Smooth muscle cell (in vitro differentiated cells): ENCODE measurements at regions not wholly inside any gene's neighbourhood (a gene's known extent, or its start where the extent isn't known, plus 50 kb on each side); places are given as distances from the start of the nearest gene placed in this dataset.
A peak's percentile ranks its signal among the peaks of the same experiment; 100 is the strongest.

Experiments
- DNase-seq: peaks from one replicate; lab custom pipeline; 2025; ENCODE audit not compliant: unreplicated experiment; lab: John Stamatoyannopoulos, UW
- H2AFZ ChIP-seq: fragments of 200-600 bp; sonication (generic); 2 replicates; pipeline ENCODE4 v1.6.0; 2016; ENCODE audit warnings: antibody characterized with exemption, low read depth, mild to moderate bottlenecking
- H3F3A ChIP-seq: fragments of 200-600 bp; sonication (generic); 2 replicates; pipeline ENCODE4 v1.6.0; 2017; ENCODE audit warnings: antibody characterized with exemption, low read depth
- H3K27ac ChIP-seq: fragments of 200-600 bp; sonication (generic); 2 replicates; pipeline ENCODE4 v1.5.1; 2016; ENCODE audit warnings: low read depth, mild to moderate bottlenecking
- H3K27me3 ChIP-seq: fragments of 200-600 bp; sonication (generic); 2 replicates; pipeline ENCODE4 v1.6.1; 2016; ENCODE audit warnings: low read depth, mild to moderate bottlenecking
- H3K36me3 ChIP-seq: fragments of 200-600 bp; sonication (generic); 2 replicates; pipeline ENCODE4 v1.5.1; 2016; ENCODE audit warnings: low read depth
- H3K4me1 ChIP-seq: fragments of 200-600 bp; sonication (generic); 2 replicates; pipeline ENCODE4 v1.5.1; 2016; ENCODE audit warnings: low read depth
- H3K4me2 ChIP-seq: fragments of 200-600 bp; sonication (generic); 2 replicates; pipeline ENCODE4 v1.6.0; 2016; ENCODE audit warnings: mild to moderate bottlenecking
- H3K4me3 ChIP-seq: fragments of 200-600 bp; sonication (generic); 2 replicates; pipeline ENCODE4 v1.5.1; 2016; ENCODE audit warnings: mild to moderate bottlenecking
- H3K79me2 ChIP-seq: fragments of 200-600 bp; sonication (generic); 2 replicates; pipeline ENCODE4 v1.6.0; 2016; ENCODE audit warnings: low read depth, mild to moderate bottlenecking
- H3K9ac ChIP-seq: fragments of 200-600 bp; sonication (generic); 2 replicates; pipeline ENCODE4 v1.6.0; 2016; ENCODE audit warnings: low read depth
- H3K9me3 ChIP-seq: fragments of 200-600 bp; sonication (generic); replicated peaks from 2 replicates; pipeline ENCODE4 v1.5.1; 2016; ENCODE audit warnings: low read depth
- H4K20me1 ChIP-seq: fragments of 200-600 bp; sonication (generic); 2 replicates; pipeline ENCODE4 v1.6.0; 2016; ENCODE audit warnings: low read depth
- WGBS: methylation state at CpG from one replicate; pipeline ENCODE4 v1.1.7; 2016; ENCODE audit warnings: low lambda C conversion rate; 5-methylcytosine and 5-hydroxymethylcytosine counted together
- TF ChIP-seq, protein P1 (sequence below): fragments of 200-600 bp; sonication (generic); IDR thresholded peaks from 2 replicates; pipeline ENCODE4 v1.5.1; 2017; ENCODE audit warnings: borderline replicate concordance, mild to moderate bottlenecking, antibody characterized with exemption; ENCODE audit not compliant: insufficient read depth, poor library complexity, severe bottlenecking

DNA sequence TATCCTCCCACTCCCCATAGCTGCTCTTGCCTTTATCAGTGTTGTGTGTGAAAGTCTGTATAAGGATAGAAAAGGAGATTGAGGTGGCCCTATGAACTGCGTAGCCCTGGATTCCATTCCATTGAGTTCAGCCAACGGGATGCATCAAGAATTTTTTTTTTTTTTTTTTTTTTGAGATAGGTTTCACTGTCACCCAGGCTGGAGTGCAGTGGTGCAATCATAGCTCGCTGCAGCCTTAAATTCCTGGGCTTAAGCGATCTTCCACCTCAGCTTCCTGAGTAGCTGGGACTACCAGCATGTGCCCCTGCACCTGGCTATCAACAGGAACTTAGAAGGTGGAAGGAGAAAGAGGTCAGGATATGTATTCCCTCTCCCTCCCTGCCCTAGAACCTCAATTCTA lies 187.2 kb upstream of the SPRY1 start:
- DNase-seq, result no peak
- Histone ChIP-seq H3K4me1 (no peaks in the 10 kb centered on the region), H3K36me3 (no peaks in the 10 kb centered on the region), H3F3A (no peaks in the 10 kb centered on the region), H3K79me2 (no peaks in the 10 kb centered on the region), H3K27ac (no peak overlapping the region), H3K4me2 (no peak overlapping the region), H3K9ac (no peak overlapping the region), H3K27me3 (no peaks in the 10 kb centered on the region), H2AFZ (no peak overlapping the region), H4K20me1 (no peaks in the 10 kb centered on the region), H3K9me3 (no peaks in the 10 kb centered on the region), H3K4me3 (no peak overlapping the region)
- WGBS, result 95% methylated on average over 4 of the region's 4 CpGs
- TF ChIP-seq, protein P1, sequence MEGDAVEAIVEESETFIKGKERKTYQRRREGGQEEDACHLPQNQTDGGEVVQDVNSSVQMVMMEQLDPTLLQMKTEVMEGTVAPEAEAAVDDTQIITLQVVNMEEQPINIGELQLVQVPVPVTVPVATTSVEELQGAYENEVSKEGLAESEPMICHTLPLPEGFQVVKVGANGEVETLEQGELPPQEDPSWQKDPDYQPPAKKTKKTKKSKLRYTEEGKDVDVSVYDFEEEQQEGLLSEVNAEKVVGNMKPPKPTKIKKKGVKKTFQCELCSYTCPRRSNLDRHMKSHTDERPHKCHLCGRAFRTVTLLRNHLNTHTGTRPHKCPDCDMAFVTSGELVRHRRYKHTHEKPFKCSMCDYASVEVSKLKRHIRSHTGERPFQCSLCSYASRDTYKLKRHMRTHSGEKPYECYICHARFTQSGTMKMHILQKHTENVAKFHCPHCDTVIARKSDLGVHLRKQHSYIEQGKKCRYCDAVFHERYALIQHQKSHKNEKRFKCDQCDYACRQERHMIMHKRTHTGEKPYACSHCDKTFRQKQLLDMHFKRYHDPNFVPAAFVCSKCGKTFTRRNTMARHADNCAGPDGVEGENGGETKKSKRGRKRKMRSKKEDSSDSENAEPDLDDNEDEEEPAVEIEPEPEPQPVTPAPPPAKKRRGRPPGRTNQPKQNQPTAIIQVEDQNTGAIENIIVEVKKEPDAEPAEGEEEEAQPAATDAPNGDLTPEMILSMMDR, result no peak

DNA sequence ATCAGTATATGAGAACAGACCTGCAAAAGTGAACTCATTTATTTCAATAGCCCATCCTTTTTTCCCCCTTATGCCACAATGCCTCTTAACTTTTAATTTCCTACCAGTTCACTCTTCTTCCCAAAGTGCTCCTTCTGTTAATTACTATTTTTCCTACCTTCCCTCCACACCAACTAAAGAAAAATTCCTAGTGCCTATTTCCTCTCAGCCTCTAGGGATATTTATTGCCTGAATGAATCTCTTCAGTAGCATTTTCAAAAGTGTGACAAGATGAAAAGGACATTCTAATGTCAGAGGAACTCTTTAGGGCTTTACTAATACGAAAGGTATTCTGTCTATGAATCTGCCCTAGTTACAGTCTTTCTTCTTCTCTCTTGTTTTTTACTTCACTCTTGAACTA lies 181.1 kb upstream of the SPRY1 start:
- H2AFZ ChIP-seq, result no peak overlapping the region
- no peaks in the 10 kb centered on the region for H3K27me3 ChIP-seq
- H3F3A ChIP-seq, result no peaks in the 10 kb centered on the region
- no peaks in the 10 kb centered on the region for H3K4me1 ChIP-seq
- peak overlapping the region; percentile 17 for H3K4me2 ChIP-seq
- H3K79me2 ChIP-seq, result no peaks in the 10 kb centered on the region
- no peak overlapping the region for H3K9ac ChIP-seq
- H3K36me3 ChIP-seq, result no peaks in the 10 kb centered on the region
- no peak overlapping the region for H3K4me3 ChIP-seq
- H3K9me3 ChIP-seq, result no peaks in the 10 kb centered on the region
- no peak overlapping the region for H3K27ac ChIP-seq
- no peaks in the 10 kb centered on the region for H4K20me1 ChIP-seq
- DNase-seq, result no peak
- TF ChIP-seq, protein P1, result no peak
- 60% methylated on average over 1 of the region's 1 CpG for WGBS

DNA sequence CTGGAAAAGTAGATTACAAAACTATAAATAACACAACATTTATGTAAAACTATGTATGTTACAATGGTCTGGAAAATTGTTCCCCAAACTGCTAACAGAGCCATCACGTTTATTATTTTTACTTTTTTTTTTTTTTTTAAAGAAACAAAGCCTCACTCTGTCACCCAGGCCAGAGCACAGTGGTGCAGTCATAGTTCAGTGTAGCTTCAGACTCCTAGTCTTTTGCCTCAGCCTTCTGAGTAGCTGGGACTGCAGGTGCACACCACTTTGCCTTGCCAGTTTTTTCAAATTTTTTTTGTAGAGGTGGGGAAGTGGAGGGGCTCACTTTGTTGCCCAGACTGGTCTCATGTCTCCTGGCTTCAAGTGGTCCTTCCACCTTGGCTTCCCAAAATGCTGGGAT lies 180.1 kb upstream of the SPRY1 start:
- Histone ChIP-seq H3K4me1 (no peaks in the 10 kb centered on the region), H3K9me3 (no peaks in the 10 kb centered on the region), H3K79me2 (no peaks in the 10 kb centered on the region), H4K20me1 (no peaks in the 10 kb centered on the region), H3F3A (no peaks in the 10 kb centered on the region), H3K4me2 (no peak overlapping the region), H3K9ac (no peak overlapping the region), H3K27ac (no peak overlapping the region), H3K36me3 (no peaks in the 10 kb centered on the region), H3K27me3 (no peaks in the 10 kb centered on the region), H2AFZ (no peak overlapping the region), H3K4me3 (no peak overlapping the region)
- DNase-seq, result no peak
- TF ChIP-seq, protein P1, result no peak
- WGBS, result 77% methylated on average over 1 of the region's 1 CpG

DNA sequence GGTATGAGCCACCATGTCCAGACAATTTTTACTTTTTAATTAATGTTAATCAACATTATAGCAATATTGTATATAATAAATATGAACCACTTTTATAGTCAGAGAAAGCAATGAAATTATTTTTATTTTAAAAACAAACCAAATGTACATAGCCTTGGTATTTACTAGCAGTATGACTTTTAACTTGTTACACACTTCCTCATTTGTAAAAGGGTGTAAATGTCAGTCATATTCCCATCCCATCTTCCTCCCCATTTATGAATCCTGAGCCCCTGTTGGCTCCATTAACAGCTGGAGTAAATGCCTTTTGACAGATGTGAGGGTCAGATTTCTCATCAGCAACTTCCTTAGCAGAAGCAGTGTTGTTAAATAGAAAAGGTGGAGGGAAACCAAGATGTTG lies 179.6 kb upstream of the SPRY1 start:
- no peaks in the 10 kb centered on the region for H4K20me1 ChIP-seq
- H2AFZ ChIP-seq, result no peak overlapping the region
- no peak overlapping the region for H3K4me3 ChIP-seq
- no peak overlapping the region for H3K9ac ChIP-seq
- H3K9me3 ChIP-seq, result no peaks in the 10 kb centered on the region
- DNase-seq, result no peak
- TF ChIP-seq, protein P1, result no peak
- no peaks in the 10 kb centered on the region for H3K4me1 ChIP-seq
- H3K27ac ChIP-seq, result peak overlapping the region; percentile 29
- no peak overlapping the region for H3K4me2 ChIP-seq
- H3K27me3 ChIP-seq, result no peaks in the 10 kb centered on the region
- H3F3A ChIP-seq, result no peaks in the 10 kb centered on the region
- no peaks in the 10 kb centered on the region for H3K79me2 ChIP-seq
- H3K36me3 ChIP-seq, result no peaks in the 10 kb centered on the region
